ENCODE measurements at regions not wholly inside any gene's neighbourhood (a gene's known extent, or its start where the extent isn't known, plus 50 kb on each side); places are given as distances from the start of the nearest gene placed in this dataset.

GRCh38 chr2:235384624-235385023 is 109.2 kb upstream of the AGAP1 start:
- TF ChIP-seq HDAC2 (IDR thresholded peaks at IDR 0.05; ENCODE audit: borderline replicate concordance in 1 of 2, low read depth in 2 of 2, low read length in 2 of 2), result no peak
- TF ChIP-seq E2F6 (IDR thresholded peaks at IDR 0.05), result no peak
- TF ChIP-seq, protein P1, sequence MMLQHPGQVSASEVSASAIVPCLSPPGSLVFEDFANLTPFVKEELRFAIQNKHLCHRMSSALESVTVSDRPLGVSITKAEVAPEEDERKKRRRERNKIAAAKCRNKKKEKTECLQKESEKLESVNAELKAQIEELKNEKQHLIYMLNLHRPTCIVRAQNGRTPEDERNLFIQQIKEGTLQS (IDR thresholded peaks at IDR 0.05; ENCODE audit: insufficient read depth, low read depth, low read length), result no peak
- TF ChIP-seq POU5F1 (IDR thresholded peaks at IDR 0.05; ENCODE audit: low read depth, low read length), result 0 out of 2 replicates have a peak, but pooled peaks have one; percentile 47
- Histone ChIP-seq H3K27me3 (replicated peaks in 1 of 4; ENCODE audit: control insufficient read depth in 3 of 4, extremely low read depth in 1 of 4, insufficient read depth in 3 of 4, low read length in 3 of 4) (no peaks in the 10 kb centered on the region), H4K8ac (ENCODE audit: extremely low read depth, insufficient read depth, low read length) (0 out of 2 replicates have a peak overlapping the region, but pooled peaks have one; percentile 9), H3K36me3 (ENCODE audit: control insufficient read depth in 2 of 4, insufficient read depth in 4 of 4, low read length in 3 of 4) (no peaks in the 10 kb centered on the region), H3K4ac (replicated peaks; ENCODE audit: insufficient read length, low read depth, low read length) (no peak overlapping the region), H3K56ac (replicated peaks; ENCODE audit: insufficient read length, low read depth, low read length) (no peak overlapping the region), H3K9me3 (ENCODE audit: insufficient read depth in 2 of 2, low read depth in 1 of 2, low read length in 1 of 2) (no peaks in the 10 kb centered on the region), H2AFZ (ENCODE audit: low read length) (0 out of 2 replicates have a peak overlapping the region, but pooled peaks have one; percentile 46), H3K79me2 (ENCODE audit: control insufficient read depth in 1 of 2, insufficient read depth in 2 of 2, low read length in 2 of 2) (no peaks in the 10 kb centered on the region), H4K5ac (ENCODE audit: insufficient read length, low read depth, low read length) (no peak overlapping the region), H2BK12ac (ENCODE audit: low read depth, low read length) (peak overlapping the region; percentile 94), H2BK120ac (replicated peaks; ENCODE audit: low read depth, low read length) (no peak overlapping the region), H2BK5ac (ENCODE audit: low read depth, low read length) (peak overlapping the region; percentile 80; the same call in 1 of the 2 replicates), H2AK5ac (ENCODE audit: low read depth, low read length) (no peak overlapping the region; the same call in 1 of the 2 replicates), H3K4me3 (ENCODE audit: extremely low read depth in 1 of 4, insufficient read depth in 2 of 4, low read depth in 3 of 4, low read length in 4 of 4) (no peak overlapping the region), H4K91ac (replicated peaks; ENCODE audit: insufficient read length, low read length) (peak overlapping the region; percentile 67), H3K23ac (ENCODE audit: insufficient read length) (no peak overlapping the region), H3K4me2 (ENCODE audit: insufficient read depth in 1 of 2, low read depth in 2 of 2, low read length in 2 of 2) (peak overlapping the region; percentile 8 to 36; a peak in 2 of 4 replicates), H3K18ac (ENCODE audit: extremely low read depth, low read length) (0 out of 2 replicates have a peak overlapping the region, but pooled peaks have one; percentile 19), H2BK15ac (ENCODE audit: low read length) (0 out of 2 replicates have a peak overlapping the region, but pooled peaks have one; percentile 88), H4K20me1 (replicated peaks in 1 of 2; ENCODE audit: control insufficient read depth in 1 of 2, insufficient read depth in 2 of 2, low read length in 2 of 2) (no peaks in the 10 kb centered on the region), H3K23me2 (ENCODE audit: low read depth, low read length) (peaks cover 3% of the 10 kb centered on the region; the same call in 1 of the 2 replicates), H2BK20ac (ENCODE audit: low read length) (no peak overlapping the region), H3K14ac (ENCODE audit: insufficient read length) (no peak overlapping the region), H3K27ac (ENCODE audit: low read depth, low read length) (no peak overlapping the region), H3K4me1 (replicated peaks in 1 of 4; ENCODE audit: control insufficient read depth in 3 of 4, insufficient read depth in 4 of 4, low read length in 3 of 4) (peaks cover 0 to 12% (median 6%) of the 10 kb centered on the region in 4 experiments; a peak in 5 of 7 replicates), H3K9ac (replicated peaks in 1 of 4; ENCODE audit: extremely low read depth in 1 of 4, low read depth in 3 of 4, low read length in 3 of 4) (no peak overlapping the region), H3K79me1 (ENCODE audit: low read depth, low read length) (no peaks in the 10 kb centered on the region)
- peak in 1 of 2 experiments; percentile 56 for DNase-seq (ENCODE audit: low read depth in 1 of 2, low spot score in 2 of 2)
- 59% methylated on average over 20 of the region's 24 CpGs; no CpG with 5 or more reads in 1 of the 2 experiments for WGBS, 2 experiments (ENCODE audit: extremely low coverage in 1 of 2, insufficient coverage in 1 of 2, insufficient read length in 1 of 2, insufficient replicate concordance in 2 of 2, low coverage in 1 of 2, low lambda C conversion rate in 2 of 2, missing lambda C conversion rate in 1 of 2)
- ChIA-PET POLR2A (ENCODE audit: partially characterized antibody) (no interaction called here), CTCF (ENCODE audit: partially characterized antibody) (interaction anchor here (1.3 kb wide), 1 partner anchor 13 kb away, joined by 4 read pairs; no protein-coding TSS in a partner anchor)
- no peak for FAIRE-seq
